ENCODE measurements at regions not wholly inside any gene's neighbourhood (a gene's known extent, or its start where the extent isn't known, plus 50 kb on each side); places are given as distances from the start of the nearest gene placed in this dataset.

GRCh38 chr6:11486959-11487358 is 50.6 kb upstream of the TMEM170B start:
- ChIA-PET CTCF (interaction anchor here (1.3 kb wide), 1 partner anchor 314 kb away, joined by 3 read pairs; no protein-coding TSS in a partner anchor), POLR2A (no interaction called here)
- Mint-ChIP-seq H3K4me3 (no peak overlapping the region), H3K4me1 (ENCODE audit: low read depth) (no peaks in the 10 kb centered on the region), H3K9me3 (ENCODE audit: insufficient read depth) (no peaks in the 10 kb centered on the region), H3K36me3 (ENCODE audit: low read depth) (no peaks in the 10 kb centered on the region), H3K27me3 (ENCODE audit: low read depth) (peaks cover 7% of the 10 kb centered on the region), H3K27ac (no peak overlapping the region)
- DNase-seq (no peak), ATAC-seq (no peak)

- no peaks in the 10 kb centered on the region for H3K36me3 Mint-ChIP-seq (ENCODE audit: low read depth)
- ChIA-PET CTCF (interaction anchor here (1.3 kb wide), 1 partner anchor 314 kb away, joined by 3 read pairs; no protein-coding TSS in a partner anchor), POLR2A (no interaction called here)
- H3K9me3 Mint-ChIP-seq (ENCODE audit: insufficient read depth), result no peaks in the 10 kb centered on the region
- H3K4me1 Mint-ChIP-seq (ENCODE audit: low read depth), result no peaks in the 10 kb centered on the region
- H3K27ac Mint-ChIP-seq, result no peak overlapping the region
- ATAC-seq (no peak), DNase-seq (no peak)
- no peak overlapping the region for H3K4me3 Mint-ChIP-seq
- H3K27me3 Mint-ChIP-seq (ENCODE audit: low read depth), result peaks cover 7% of the 10 kb centered on the region
These were observed 51.1 kb upstream of the TMEM170B start for GRCh38 chr6:11486486-11486885.

GRCh38 chr6:11486051-11486450 is 51.5 kb upstream of the TMEM170B start:
- Mint-ChIP-seq H3K36me3 (ENCODE audit: low read depth) (no peaks in the 10 kb centered on the region), H3K27ac (no peak overlapping the region), H3K9me3 (ENCODE audit: insufficient read depth) (no peaks in the 10 kb centered on the region), H3K4me3 (no peak overlapping the region), H3K27me3 (ENCODE audit: low read depth) (peaks cover 7% of the 10 kb centered on the region), H3K4me1 (ENCODE audit: low read depth) (no peaks in the 10 kb centered on the region)
- POLR2A ChIA-PET, result no interaction called here
- no peak for DNase-seq
- CTCF ChIA-PET, result interaction anchor here (1.3 to 2.3 kb wide), 3 partner anchors 10 to 342 kb away, joined by 3 to 20 read pairs (median 4); no protein-coding TSS in a partner anchor
- ATAC-seq, result no peak

GRCh38 chr6:11485271-11485670 is 52.3 kb upstream of the TMEM170B start:
- Mint-ChIP-seq H3K27me3 (ENCODE audit: low read depth) (peaks cover 7% of the 10 kb centered on the region), H3K4me1 (ENCODE audit: low read depth) (no peaks in the 10 kb centered on the region), H3K36me3 (ENCODE audit: low read depth) (no peaks in the 10 kb centered on the region), H3K4me3 (no peak overlapping the region), H3K27ac (no peak overlapping the region), H3K9me3 (ENCODE audit: insufficient read depth) (no peaks in the 10 kb centered on the region)
- no peak for DNase-seq
- ChIA-PET CTCF (interaction anchor here (1.1 to 2.3 kb wide), 3 partner anchors 11 to 341 kb away, joined by 3 to 20 read pairs (median 4); no protein-coding TSS in a partner anchor), POLR2A (no interaction called here)
- ATAC-seq, result no peak

GRCh38 chr6:11484441-11484840 is 53.1 kb upstream of the TMEM170B start:
- no peak for DNase-seq
- no peak for ATAC-seq
- ChIA-PET POLR2A (no interaction called here), CTCF (interaction anchor here (1.1 to 2.3 kb wide), 3 partner anchors 12 to 340 kb away, joined by 3 to 20 read pairs (median 4); no protein-coding TSS in a partner anchor)
- no peaks in the 10 kb centered on the region for H3K4me1 Mint-ChIP-seq (ENCODE audit: low read depth)
- H3K4me3 Mint-ChIP-seq, result no peak overlapping the region
- H3K27ac Mint-ChIP-seq, result no peak overlapping the region
- peaks cover 5% of the 10 kb centered on the region for H3K27me3 Mint-ChIP-seq (ENCODE audit: low read depth)
- H3K36me3 Mint-ChIP-seq (ENCODE audit: low read depth), result no peaks in the 10 kb centered on the region
- no peaks in the 10 kb centered on the region for H3K9me3 Mint-ChIP-seq (ENCODE audit: insufficient read depth)

- POLR2A ChIA-PET, result no interaction called here
These were observed 54.9 kb upstream of the TMEM170B start for GRCh38 chr6:11482616-11483015.

GRCh38 chr6:11480541-11480940 is 57.0 kb upstream of the TMEM170B start:
- ATAC-seq, result no peak
- no peak overlapping the region for H3K27ac Mint-ChIP-seq
- no peaks in the 10 kb centered on the region for H3K36me3 Mint-ChIP-seq (ENCODE audit: low read depth)
- no peaks in the 10 kb centered on the region for H3K4me1 Mint-ChIP-seq (ENCODE audit: low read depth)
- ChIA-PET CTCF (interaction anchor here (1.5 kb wide), 1 partner anchor 16 kb away, joined by 6 read pairs; no protein-coding TSS in a partner anchor), POLR2A (no interaction called here)
- H3K9me3 Mint-ChIP-seq (ENCODE audit: insufficient read depth), result no peaks in the 10 kb centered on the region
- DNase-seq, result no peak
- peaks cover 16% of the 10 kb centered on the region for H3K27me3 Mint-ChIP-seq (ENCODE audit: low read depth)
- H3K4me3 Mint-ChIP-seq, result no peak overlapping the region

More at GRCh38 chr6:11482616-11483015, 54.9 kb upstream of the TMEM170B start:
- DNase-seq, result no peak
- H3K36me3 Mint-ChIP-seq (ENCODE audit: low read depth), result no peaks in the 10 kb centered on the region
- no peaks in the 10 kb centered on the region for H3K27me3 Mint-ChIP-seq (ENCODE audit: low read depth)
- no peaks in the 10 kb centered on the region for H3K4me1 Mint-ChIP-seq (ENCODE audit: low read depth)
- ATAC-seq, result no peak
- H3K27ac Mint-ChIP-seq, result no peak overlapping the region
- H3K9me3 Mint-ChIP-seq (ENCODE audit: insufficient read depth), result no peaks in the 10 kb centered on the region
- CTCF ChIA-PET, result interaction anchor here (1.9 kb wide), 1 partner anchor 14 kb away, joined by 6 read pairs; no protein-coding TSS in a partner anchor
- H3K4me3 Mint-ChIP-seq, result no peak overlapping the region

GRCh38 chr6:11479296-11479695 is 58.3 kb upstream of the TMEM170B start:
- no peaks in the 10 kb centered on the region for H3K36me3 Mint-ChIP-seq (ENCODE audit: low read depth)
- ATAC-seq, result no peak
- no peak overlapping the region for H3K4me3 Mint-ChIP-seq
- DNase-seq, result no peak
- POLR2A ChIA-PET, result no interaction called here
- CTCF ChIA-PET, result interaction anchor here (1.5 kb wide), 1 partner anchor 17 kb away, joined by 6 read pairs; no protein-coding TSS in a partner anchor
- no peaks in the 10 kb centered on the region for H3K4me1 Mint-ChIP-seq (ENCODE audit: low read depth)
- no peak overlapping the region for H3K27ac Mint-ChIP-seq
- peaks cover 19% of the 10 kb centered on the region for H3K27me3 Mint-ChIP-seq (ENCODE audit: low read depth)
- no peaks in the 10 kb centered on the region for H3K9me3 Mint-ChIP-seq (ENCODE audit: insufficient read depth)

GRCh38 chr6:11478586-11478985 is 59.0 kb upstream of the TMEM170B start:
- DNase-seq (no peak), ATAC-seq (no peak)
- Mint-ChIP-seq H3K27me3 (ENCODE audit: low read depth) (peaks cover 23% of the 10 kb centered on the region), H3K4me3 (no peak overlapping the region), H3K4me1 (ENCODE audit: low read depth) (no peaks in the 10 kb centered on the region), H3K36me3 (ENCODE audit: low read depth) (no peaks in the 10 kb centered on the region), H3K9me3 (ENCODE audit: insufficient read depth) (no peaks in the 10 kb centered on the region), H3K27ac (no peak overlapping the region)
- CTCF ChIA-PET, result no interaction called here
- POLR2A ChIA-PET, result no interaction called here

- POLR2A ChIA-PET, result no interaction called here
- ATAC-seq (no peak), DNase-seq (no peak)
- H3K4me1 Mint-ChIP-seq (ENCODE audit: low read depth), result no peaks in the 10 kb centered on the region
- no peaks in the 10 kb centered on the region for H3K9me3 Mint-ChIP-seq (ENCODE audit: insufficient read depth)
- no peak overlapping the region for H3K27ac Mint-ChIP-seq
- CTCF ChIA-PET, result interaction anchor here (0.6 to 1.4 kb wide), 4 partner anchors 21 to 642 kb away, joined by 3 to 5 read pairs (median 4); no protein-coding TSS in a partner anchor
- H3K4me3 Mint-ChIP-seq, result no peak overlapping the region
- H3K36me3 Mint-ChIP-seq (ENCODE audit: low read depth), result no peaks in the 10 kb centered on the region
- peaks cover 29% of the 10 kb centered on the region for H3K27me3 Mint-ChIP-seq (ENCODE audit: low read depth)
These were observed 62.5 kb upstream of the TMEM170B start for GRCh38 chr6:11475016-11475415.

- H3K27ac Mint-ChIP-seq, result no peak overlapping the region
- no peaks in the 10 kb centered on the region for H3K4me1 Mint-ChIP-seq (ENCODE audit: low read depth)
- no peaks in the 10 kb centered on the region for H3K9me3 Mint-ChIP-seq (ENCODE audit: insufficient read depth)
- no peak overlapping the region for H3K4me3 Mint-ChIP-seq
- DNase-seq (no peak), ATAC-seq (no peak)
- ChIA-PET POLR2A (no interaction called here), CTCF (no interaction called here)
- H3K27me3 Mint-ChIP-seq (ENCODE audit: low read depth), result peaks cover 29% of the 10 kb centered on the region
- H3K36me3 Mint-ChIP-seq (ENCODE audit: low read depth), result no peaks in the 10 kb centered on the region
These were observed 64.4 kb upstream of the TMEM170B start for GRCh38 chr6:11473008-11473740.

GRCh38 chr6:11471261-11471660 is 66.3 kb upstream of the TMEM170B start:
- ATAC-seq (no peak), DNase-seq (no peak)
- Mint-ChIP-seq H3K27ac (no peak overlapping the region), H3K4me3 (no peak overlapping the region), H3K27me3 (ENCODE audit: low read depth) (peaks cover 19% of the 10 kb centered on the region), H3K36me3 (ENCODE audit: low read depth) (no peaks in the 10 kb centered on the region), H3K4me1 (ENCODE audit: low read depth) (no peaks in the 10 kb centered on the region), H3K9me3 (ENCODE audit: insufficient read depth) (no peaks in the 10 kb centered on the region)
- ChIA-PET CTCF (interaction anchor here (0.6 kb wide), 1 partner anchor 670 kb away, joined by 3 read pairs; no protein-coding TSS in a partner anchor), POLR2A (no interaction called here)
